GM04504 (cell line): ENCODE measurements at regions not wholly inside any gene's neighbourhood (a gene's known extent, or its start where the extent isn't known, plus 50 kb on each side); places are given as distances from the start of the nearest gene placed in this dataset.

ENCODE experiments used
- DNase-seq: peaks from one replicate; pipeline ENCODE4 v3.0.0-alpha.2; 2012; ENCODE audit warnings: low read depth

GRCh38 chr11:135075740-135076139, 663.7 kb upstream of the B3GAT1 start:
- DNase-seq = no peak

GRCh38 chr11:135074397-135074998, 662.5 kb upstream of the B3GAT1 start:
- no peak for DNase-seq

GRCh38 chr11:135073870-135074269, 661.8 kb upstream of the B3GAT1 start:
- no peak for DNase-seq

- DNase-seq = no peak
These were observed 661.3 kb upstream of the B3GAT1 start for GRCh38 chr11:135073381-135073780.

- no peak for DNase-seq
These were observed 657.8 kb upstream of the B3GAT1 start for GRCh38 chr11:135069890-135070289.

GRCh38 chr11:135069063-135069462, 657.0 kb upstream of the B3GAT1 start:
- DNase-seq = no peak

GRCh38 chr11:135062994-135063393, 651.0 kb upstream of the B3GAT1 start:
- no peak for DNase-seq

GRCh38 chr11:135061166-135061565, 649.1 kb upstream of the B3GAT1 start:
- no peak for DNase-seq

GRCh38 chr11:135046986-135047385, 634.9 kb upstream of the B3GAT1 start:
- no peak for DNase-seq

GRCh38 chr11:135046556-135046955, 634.5 kb upstream of the B3GAT1 start:
- no peak for DNase-seq

GRCh38 chr11:135043434-135043833, 631.4 kb upstream of the B3GAT1 start:
- DNase-seq = no peak

- no peak for DNase-seq
These were observed 625.8 kb upstream of the B3GAT1 start for GRCh38 chr11:135037828-135038227.

GRCh38 chr11:135036488-135037297, 624.7 kb upstream of the B3GAT1 start:
- DNase-seq = no peak

- DNase-seq = no peak
These were observed 623.2 kb upstream of the B3GAT1 start for GRCh38 chr11:135035282-135035681.

GRCh38 chr11:135033540-135033939, 621.5 kb upstream of the B3GAT1 start:
- DNase-seq = no peak

- no peak for DNase-seq
These were observed 619.4 kb upstream of the B3GAT1 start for GRCh38 chr11:135031205-135031989.

GRCh38 chr11:135027461-135027860, 615.4 kb upstream of the B3GAT1 start:
- DNase-seq = peak; percentile 0

- no peak for DNase-seq
These were observed 611.5 kb upstream of the B3GAT1 start for GRCh38 chr11:135023499-135023898.

GRCh38 chr11:135022454-135022853, 610.4 kb upstream of the B3GAT1 start:
- no peak for DNase-seq

- no peak for DNase-seq
These were observed 607.9 kb upstream of the B3GAT1 start for GRCh38 chr11:135019899-135020298.

GRCh38 chr11:135019343-135019871, 607.4 kb upstream of the B3GAT1 start:
- no peak for DNase-seq

- no peak for DNase-seq
These were observed 605.3 kb upstream of the B3GAT1 start for GRCh38 chr11:135017296-135017695.

- no peak for DNase-seq
These were observed 603.9 kb upstream of the B3GAT1 start for GRCh38 chr11:135015966-135016365.
